NCI-H446 (cell line): ENCODE measurements at regions not wholly inside any gene's neighbourhood (a gene's known extent, or its start where the extent isn't known, plus 50 kb on each side); places are given as distances from the start of the nearest gene placed in this dataset.
"Not testable (repeated sequence)": the region's sequence is repeated elsewhere in the genome, so short reads cannot be mapped to it uniquely, and the experiment has no call there.

ENCODE experiments used
- DNase-seq, 2 experiments: peaks; one replicate each; lab custom pipeline; 2025; lab: John Stamatoyannopoulos, UW

DNA sequence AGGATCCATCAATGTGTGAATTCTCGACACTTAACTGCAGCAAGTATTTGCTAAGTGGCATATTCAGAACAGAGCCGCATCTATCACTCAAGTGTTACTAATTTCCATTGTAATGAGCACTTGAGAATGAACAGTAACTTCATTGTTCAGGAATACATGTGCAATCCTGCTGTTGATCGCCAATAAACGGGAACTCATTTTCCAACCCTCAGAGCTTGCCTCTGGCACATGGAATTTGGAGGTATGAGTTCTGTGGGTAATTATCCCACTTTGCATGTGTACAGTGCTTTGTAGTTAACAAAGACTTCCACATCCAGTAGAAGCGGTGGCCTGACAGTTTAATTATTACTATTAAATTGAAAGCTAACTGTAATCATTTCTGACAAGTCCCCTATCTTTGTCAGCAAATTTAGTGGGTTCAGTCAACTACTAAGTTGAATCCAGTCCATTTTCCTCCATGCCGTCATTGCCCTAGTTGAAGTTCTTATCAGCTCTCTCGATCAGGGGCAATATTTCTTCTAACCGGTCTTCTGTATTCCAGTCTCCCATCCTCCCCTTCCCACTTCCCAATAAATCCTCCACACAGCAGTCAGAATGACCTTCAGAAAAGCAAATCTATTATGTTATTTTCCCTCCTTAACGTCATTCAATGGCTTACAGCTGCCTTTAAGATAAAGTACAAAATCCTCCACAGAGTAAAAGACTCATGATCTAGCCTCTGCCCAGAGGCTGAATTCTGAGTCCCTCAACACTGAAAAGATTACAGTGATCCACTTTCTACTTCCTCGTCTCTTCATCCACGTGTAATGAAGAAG lies 62.4 kb upstream of the GBA3 start:
- DNase-seq: not testable (repeated sequence)

DNA sequence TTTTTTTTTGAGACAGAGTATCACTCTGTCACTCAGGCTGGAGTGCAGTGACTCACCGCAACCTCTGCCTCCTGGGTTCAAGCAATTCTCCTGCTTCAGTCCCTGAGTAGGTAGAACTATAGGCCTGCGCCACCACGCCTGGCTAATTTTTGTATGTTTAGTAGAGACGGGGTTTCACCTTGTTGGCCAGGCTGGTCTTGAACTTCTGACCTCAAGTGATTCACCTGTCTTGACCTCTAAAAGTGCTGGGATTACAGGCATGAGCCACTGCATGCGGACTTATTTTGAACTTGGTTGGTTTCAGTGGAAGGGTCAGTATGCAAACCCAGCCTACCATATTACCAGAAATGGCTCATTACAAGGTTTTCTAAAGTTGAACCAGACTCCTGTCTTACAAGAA lies 61.6 kb upstream of the GBA3 start:
- not testable (repeated sequence) for DNase-seq

DNA sequence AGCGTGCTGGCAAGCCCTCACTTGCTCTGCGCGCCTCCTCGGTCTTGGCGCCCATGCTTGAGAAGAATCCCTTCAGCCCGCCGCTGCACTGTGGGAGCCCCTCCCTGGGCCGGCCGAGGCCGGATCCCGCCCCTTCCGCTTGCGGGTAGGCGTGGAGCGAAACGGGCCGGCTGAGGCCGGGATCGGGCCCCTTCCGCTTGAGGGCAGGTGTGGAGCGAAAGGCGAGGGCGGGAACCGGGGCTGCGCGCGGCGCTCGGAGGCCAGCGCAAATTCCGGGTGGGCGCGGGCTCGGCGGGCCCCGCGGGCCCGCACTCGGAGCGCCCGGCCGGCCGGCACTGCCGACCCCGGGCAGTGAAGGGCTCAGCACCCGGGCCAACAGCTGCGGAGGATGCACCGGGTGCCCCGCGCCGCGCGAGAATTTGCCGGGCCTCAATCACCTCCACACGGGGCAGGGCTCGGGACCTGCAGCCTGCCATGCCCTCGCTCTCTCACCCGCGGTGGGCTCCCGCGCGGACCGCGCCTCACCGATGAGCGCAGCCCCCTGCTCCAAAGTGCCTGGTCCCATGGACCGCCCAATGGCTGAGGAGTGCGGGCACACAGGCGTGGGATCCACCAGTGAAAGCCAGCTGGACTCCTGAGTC lies 58.1 kb upstream of the GBA3 start:
- DNase-seq: no peak

DNA sequence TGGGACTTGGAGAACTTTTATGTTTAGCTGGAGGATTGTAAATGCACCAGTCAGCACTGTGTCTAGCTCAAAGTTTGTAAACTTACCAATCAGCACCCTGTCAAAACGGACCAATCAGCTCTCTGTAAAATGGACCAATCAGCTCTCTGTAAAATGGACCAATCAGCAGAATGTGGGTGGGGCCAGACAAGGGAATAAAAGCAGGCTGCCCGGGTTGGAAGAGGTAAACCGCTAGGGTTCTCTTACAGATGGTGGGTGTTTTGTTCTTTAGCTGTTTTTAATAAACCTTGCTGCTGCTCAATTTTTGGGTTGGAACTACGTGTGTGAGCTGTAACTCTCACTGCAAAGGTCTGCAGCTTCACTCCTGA lies 57.6 kb upstream of the GBA3 start:
- DNase-seq: not testable (repeated sequence)

DNA sequence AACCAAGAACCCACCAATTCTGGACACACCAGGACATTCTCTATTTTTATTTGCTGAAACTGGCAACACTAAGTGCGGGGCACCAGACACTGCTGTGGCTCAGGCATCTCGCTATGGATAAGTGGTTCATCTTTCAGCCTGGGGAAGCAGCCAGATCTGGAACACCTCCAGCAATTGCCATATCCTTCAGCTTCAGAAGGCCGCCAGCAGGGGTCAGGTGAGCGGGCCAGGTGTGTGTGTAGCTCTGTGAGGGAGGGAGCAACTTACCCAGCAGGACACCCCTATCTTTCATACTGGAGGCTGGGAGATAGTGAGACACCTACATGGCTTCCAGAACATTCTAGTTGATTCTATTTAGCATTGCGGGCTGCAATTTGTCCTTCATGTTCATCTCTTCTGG lies 57.0 kb upstream of the GBA3 start:
- no peak for DNase-seq

DNA sequence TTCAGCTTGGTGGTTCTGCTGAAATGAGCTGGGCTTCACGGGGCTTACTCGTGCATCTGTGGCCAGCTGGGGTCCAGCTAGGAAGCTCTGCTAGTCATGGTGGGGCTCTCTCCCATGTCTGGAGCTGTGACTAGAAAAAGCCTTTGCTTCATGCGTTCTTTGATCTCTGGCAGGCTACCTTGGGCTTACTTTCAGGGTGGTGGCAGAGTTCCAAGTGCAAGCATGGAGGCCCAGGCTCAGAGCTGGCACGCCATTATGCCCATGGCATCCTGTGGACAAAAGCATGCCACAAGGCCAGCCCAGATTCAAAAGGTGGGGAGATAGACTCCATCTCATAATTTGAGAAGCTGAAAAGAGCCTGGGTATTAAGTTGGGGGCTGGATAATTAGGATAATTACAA lies 55.4 kb upstream of the GBA3 start:
- no peak for DNase-seq
